ENCODE measurements at regions not wholly inside any gene's neighbourhood (a gene's known extent, or its start where the extent isn't known, plus 50 kb on each side); places are given as distances from the start of the nearest gene placed in this dataset.

GRCh38 chr5:175785681-175786080 is 85.7 kb upstream of the CPLX2 start:
- no peaks in the 10 kb centered on the region for H3K4me1 ChIP-seq (replicated peaks in 1 of 2)

DNA sequence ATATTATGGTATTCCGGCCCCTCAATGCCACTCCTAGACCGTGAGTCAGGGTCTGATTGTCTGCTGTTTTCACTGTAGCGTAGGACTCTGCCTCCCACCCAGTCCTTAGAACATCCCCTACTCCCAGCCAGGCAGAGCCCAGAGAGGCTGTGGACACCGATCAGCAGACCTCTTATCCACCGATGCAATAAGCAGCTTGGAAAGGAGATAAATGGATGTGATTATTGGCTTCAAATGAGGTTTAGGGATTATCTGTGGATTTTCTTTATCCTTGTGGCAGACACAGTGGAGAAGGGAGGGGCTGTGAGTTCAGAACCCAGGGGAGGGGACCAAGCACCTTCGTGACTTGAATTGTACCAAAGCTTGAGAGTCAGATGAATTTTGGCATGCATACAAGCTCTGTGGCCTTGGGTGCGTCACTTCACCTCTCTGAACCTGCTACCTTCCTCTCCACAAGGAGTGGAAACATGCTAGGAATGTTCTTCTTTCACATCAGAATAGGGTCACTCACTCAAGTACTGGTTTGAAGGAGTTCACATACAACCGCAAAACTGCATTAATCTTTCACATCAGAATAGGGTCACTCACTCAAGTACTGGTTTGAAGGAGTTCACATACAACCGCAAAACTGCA is 83.1 kb upstream of the CPLX2 start:
- no peaks in the 10 kb centered on the region for H3K4me1 ChIP-seq (replicated peaks in 1 of 2)
- H3K9me3 ChIP-seq (replicated peaks in 1 of 3): no peaks in the 10 kb centered on the region
- H3K4me3 ChIP-seq: no peak overlapping the region
- WGBS, 4 donors: 66 to 75% (median 72%) methylated on average over 8 to 9 of the region's 9 CpGs
- intact Hi-C loops (cut with DNase I): no loop called here
- H3K27ac ChIP-seq: no peak overlapping the region
- H3K27me3 ChIP-seq: peaks cover 7% of the 10 kb centered on the region
- no peaks in the 10 kb centered on the region for H3K36me3 ChIP-seq (replicated peaks in 1 of 2)
- no peak for DNase-seq
- TF ChIP-seq, protein P1, sequence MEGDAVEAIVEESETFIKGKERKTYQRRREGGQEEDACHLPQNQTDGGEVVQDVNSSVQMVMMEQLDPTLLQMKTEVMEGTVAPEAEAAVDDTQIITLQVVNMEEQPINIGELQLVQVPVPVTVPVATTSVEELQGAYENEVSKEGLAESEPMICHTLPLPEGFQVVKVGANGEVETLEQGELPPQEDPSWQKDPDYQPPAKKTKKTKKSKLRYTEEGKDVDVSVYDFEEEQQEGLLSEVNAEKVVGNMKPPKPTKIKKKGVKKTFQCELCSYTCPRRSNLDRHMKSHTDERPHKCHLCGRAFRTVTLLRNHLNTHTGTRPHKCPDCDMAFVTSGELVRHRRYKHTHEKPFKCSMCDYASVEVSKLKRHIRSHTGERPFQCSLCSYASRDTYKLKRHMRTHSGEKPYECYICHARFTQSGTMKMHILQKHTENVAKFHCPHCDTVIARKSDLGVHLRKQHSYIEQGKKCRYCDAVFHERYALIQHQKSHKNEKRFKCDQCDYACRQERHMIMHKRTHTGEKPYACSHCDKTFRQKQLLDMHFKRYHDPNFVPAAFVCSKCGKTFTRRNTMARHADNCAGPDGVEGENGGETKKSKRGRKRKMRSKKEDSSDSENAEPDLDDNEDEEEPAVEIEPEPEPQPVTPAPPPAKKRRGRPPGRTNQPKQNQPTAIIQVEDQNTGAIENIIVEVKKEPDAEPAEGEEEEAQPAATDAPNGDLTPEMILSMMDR (IDR thresholded peaks at IDR 0.05): no peak
- no peak for TF ChIP-seq POLR2A (IDR thresholded peaks at IDR 0.05)

More at GRCh38 chr5:175785681-175786080, 85.7 kb upstream of the CPLX2 start:
- intact Hi-C loops (cut with DNase I): no loop called here
- H3K9me3 ChIP-seq (replicated peaks in 1 of 3): no peaks in the 10 kb centered on the region
- no peak for TF ChIP-seq POLR2A (IDR thresholded peaks at IDR 0.05)
- TF ChIP-seq, protein P1 (IDR thresholded peaks at IDR 0.05): no peak
- no peak for DNase-seq
- H3K4me3 ChIP-seq: no peak overlapping the region
- no peak overlapping the region for H3K27ac ChIP-seq
- no peaks in the 10 kb centered on the region for H3K36me3 ChIP-seq (replicated peaks in 1 of 2)
- no peaks in the 10 kb centered on the region for H3K27me3 ChIP-seq

GRCh38 chr5:175789670-175790069 is 81.7 kb upstream of the CPLX2 start:
- Histone ChIP-seq H3K9me3 (replicated peaks in 1 of 3) (no peaks in the 10 kb centered on the region), H3K4me3 (no peak overlapping the region), H3K36me3 (replicated peaks in 1 of 2) (no peaks in the 10 kb centered on the region), H3K27me3 (peaks cover 7% of the 10 kb centered on the region), H3K27ac (no peak overlapping the region), H3K4me1 (replicated peaks in 1 of 2) (no peaks in the 10 kb centered on the region)
- no peak for DNase-seq
- TF ChIP-seq POLR2A (IDR thresholded peaks at IDR 0.05): no peak
- intact Hi-C loops (cut with DNase I): no loop called here

GRCh38 chr5:175790796-175791195 is 80.6 kb upstream of the CPLX2 start:
- TF ChIP-seq, protein P1 (IDR thresholded peaks at IDR 0.05): no peak
- no peak for TF ChIP-seq POLR2A (IDR thresholded peaks at IDR 0.05)
- intact Hi-C loops (cut with DNase I): no loop called here
- Histone ChIP-seq H3K27me3 (peaks cover 7% of the 10 kb centered on the region), H3K4me1 (replicated peaks in 1 of 2) (no peaks in the 10 kb centered on the region), H3K27ac (no peak overlapping the region), H3K9me3 (replicated peaks in 1 of 3) (no peaks in the 10 kb centered on the region), H3K4me3 (no peak overlapping the region), H3K36me3 (replicated peaks in 1 of 2) (no peaks in the 10 kb centered on the region)
- DNase-seq: no peak
- 44 to 61% (median 53%) methylated on average over 4 of the region's 4 CpGs for whole genome bisulfite sequencing, 4 donors

DNA sequence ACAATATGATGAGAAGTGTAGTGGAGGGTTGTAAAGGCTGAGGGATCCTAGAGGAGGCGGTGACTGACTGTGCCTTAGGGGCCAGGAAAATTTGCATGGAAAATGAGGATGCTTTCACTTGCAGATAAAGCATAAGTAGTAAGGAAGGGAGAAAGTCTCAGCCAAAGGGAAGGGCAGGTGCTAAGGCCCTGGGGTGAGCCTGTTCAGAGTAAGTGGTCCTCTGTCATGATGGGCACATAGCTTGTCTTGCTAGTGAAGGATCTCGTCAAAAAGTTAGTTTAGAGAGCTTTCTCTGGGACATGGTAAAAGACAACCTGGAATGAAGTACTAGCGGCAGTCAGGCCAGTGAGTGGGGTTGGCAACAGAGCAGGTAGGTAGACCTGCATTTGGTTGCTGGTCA is 75.4 kb upstream of the CPLX2 start:
- peaks cover 7% of the 10 kb centered on the region for H3K27me3 ChIP-seq

More for the DNA sequence above, 75.4 kb upstream of the CPLX2 start:
- H3K27ac ChIP-seq: peak overlapping the region in 1 of 5 donors; percentile 64
- no peak for DNase-seq
- H3K4me1 ChIP-seq (replicated peaks in 1 of 2): peaks cover 8 to 11% of the 10 kb centered on the region in 2 donors
- intact Hi-C loops (cut with DNase I): loop anchor here in 1 of 2 donors (5.0 kb wide), 1 partner anchor 76 kb away; the partner anchor contains the start of gene CPLX2
- H3K4me3 ChIP-seq: no peak overlapping the region
- TF ChIP-seq POLR2A (IDR thresholded peaks at IDR 0.05): no peak
- TF ChIP-seq, protein P1 (IDR thresholded peaks at IDR 0.05): no peak
- 58 to 67% (median 64%) methylated on average over 2 to 3 of the region's 3 CpGs for WGBS, 4 donors
- no peaks in the 10 kb centered on the region for H3K36me3 ChIP-seq (replicated peaks in 1 of 2)
- no peaks in the 10 kb centered on the region for H3K9me3 ChIP-seq (replicated peaks in 1 of 3)
